HK-2 (cell line): ENCODE measurements at regions not wholly inside any gene's neighbourhood (a gene's known extent, or its start where the extent isn't known, plus 50 kb on each side); places are given as distances from the start of the nearest gene placed in this dataset.
A peak's percentile ranks its signal among the peaks of the same experiment; 100 is the strongest.
"Not testable (repeated sequence)": the region's sequence is repeated elsewhere in the genome, so short reads cannot be mapped to it uniquely, and the experiment has no call there.

Source experiments
- DNase-seq: peaks from one replicate; pipeline ENCODE4 v3.0.0-alpha.2; 2018; ENCODE audit not compliant: unreplicated experiment

- no peak for DNase-seq
These were observed 65.6 kb upstream of the EDEM3 start for GRCh38 chr1:184820218-184820750.

- no peak for DNase-seq
These were observed 64.0 kb upstream of the EDEM3 start for GRCh38 chr1:184818646-184819045.

- not testable (repeated sequence) for DNase-seq
These were observed 62.3 kb upstream of the EDEM3 start for GRCh38 chr1:184817003-184817402.

- DNase-seq: no peak
These were observed 59.0 kb upstream of the EDEM3 start for GRCh38 chr1:184813528-184814089.

GRCh38 chr1:184811439-184812111 is 56.9 kb upstream of the EDEM3 start:
- DNase-seq: no peak

GRCh38 chr1:184810735-184811343 is 56.2 kb upstream of the EDEM3 start:
- no peak for DNase-seq

- DNase-seq: no peak
These were observed 51.7 kb upstream of the EDEM3 start for GRCh38 chr1:184806296-184806721.

- DNase-seq: peak; percentile 82
These were observed 51.1 kb upstream of the EDEM3 start for GRCh38 chr1:184805667-184806295.
